Ovary (tissue), 3 donors: ENCODE measurements at regions not wholly inside any gene's neighbourhood (a gene's known extent, or its start where the extent isn't known, plus 50 kb on each side); places are given as distances from the start of the nearest gene placed in this dataset.

Experiments used
- EP300 ChIP-seq: sonication (generic); formaldehyde crosslinking; IDR thresholded peaks from one replicate; pipeline ENCODE4 v1.6.1; 2017; ENCODE audit warnings: antibody characterized with exemption
- TF ChIP-seq, protein P1 (sequence below), 3 donors: fragments of 450-650 bp in 2 of 3; fragments of 200-600 bp in 1 of 3; IDR thresholded peaks; one replicate each; pipeline versions ENCODE4 v1.5.1 to v1.8.0; 2016 to 2022; ENCODE audit warnings: antibody characterized with exemption in 3 of 3, mild to moderate bottlenecking in 1 of 3
- donor health status: DM: no; HTN: no; CAD: no.

DNA sequence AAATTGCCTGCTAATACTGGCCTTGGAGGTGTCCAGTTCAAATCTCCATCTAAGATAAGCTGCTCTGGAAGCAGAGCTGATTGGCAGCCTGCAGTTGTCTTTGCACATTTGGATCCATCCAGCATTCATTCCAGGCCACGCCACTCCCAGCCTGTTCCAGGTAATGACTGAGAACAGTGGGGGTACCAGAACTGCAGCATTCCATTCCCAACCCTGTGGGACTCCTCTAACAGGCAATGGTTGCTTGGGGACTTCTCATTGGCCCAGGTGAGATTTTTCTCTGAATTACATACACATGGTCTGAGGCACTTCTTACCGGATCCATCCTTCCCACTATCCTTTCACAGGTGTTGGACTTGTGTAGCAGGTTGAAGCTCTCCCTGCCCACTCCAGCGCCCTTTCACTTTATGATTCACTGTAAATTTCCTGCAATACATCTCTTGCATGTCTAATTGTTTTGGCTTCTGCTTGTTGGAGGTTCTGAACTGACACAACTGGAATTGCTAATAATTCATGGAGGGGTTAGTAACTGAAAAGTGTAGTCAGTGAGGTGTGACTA lies 206.1 kb upstream of the ZFHX3 start:
- TF ChIP-seq, protein P1, sequence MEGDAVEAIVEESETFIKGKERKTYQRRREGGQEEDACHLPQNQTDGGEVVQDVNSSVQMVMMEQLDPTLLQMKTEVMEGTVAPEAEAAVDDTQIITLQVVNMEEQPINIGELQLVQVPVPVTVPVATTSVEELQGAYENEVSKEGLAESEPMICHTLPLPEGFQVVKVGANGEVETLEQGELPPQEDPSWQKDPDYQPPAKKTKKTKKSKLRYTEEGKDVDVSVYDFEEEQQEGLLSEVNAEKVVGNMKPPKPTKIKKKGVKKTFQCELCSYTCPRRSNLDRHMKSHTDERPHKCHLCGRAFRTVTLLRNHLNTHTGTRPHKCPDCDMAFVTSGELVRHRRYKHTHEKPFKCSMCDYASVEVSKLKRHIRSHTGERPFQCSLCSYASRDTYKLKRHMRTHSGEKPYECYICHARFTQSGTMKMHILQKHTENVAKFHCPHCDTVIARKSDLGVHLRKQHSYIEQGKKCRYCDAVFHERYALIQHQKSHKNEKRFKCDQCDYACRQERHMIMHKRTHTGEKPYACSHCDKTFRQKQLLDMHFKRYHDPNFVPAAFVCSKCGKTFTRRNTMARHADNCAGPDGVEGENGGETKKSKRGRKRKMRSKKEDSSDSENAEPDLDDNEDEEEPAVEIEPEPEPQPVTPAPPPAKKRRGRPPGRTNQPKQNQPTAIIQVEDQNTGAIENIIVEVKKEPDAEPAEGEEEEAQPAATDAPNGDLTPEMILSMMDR (IDR thresholded peaks at IDR 0.05), result no peak
- TF ChIP-seq EP300, result no peak
